GM12891 (cell line): ENCODE measurements at regions not wholly inside any gene's neighbourhood (a gene's known extent, or its start where the extent isn't known, plus 50 kb on each side); places are given as distances from the start of the nearest gene placed in this dataset.

Experiments used
- PAX5 ChIP-seq: IDR thresholded peaks from 2 replicates; pipeline ENCODE4 v1.6.1; 2011; ENCODE audit warnings: low read length, moderate library complexity, mild to moderate bottlenecking; ENCODE audit not compliant: insufficient read depth, severe bottlenecking
- POLR2A ChIP-seq: IDR thresholded peaks from 2 replicates; pipeline ENCODE4 v1.6.1; 2011; ENCODE audit warnings: low read depth, low read length, control low read depth
- POLR2AphosphoS5 ChIP-seq: IDR thresholded peaks from 2 replicates; pipeline ENCODE4 v1.6.1; 2011; ENCODE audit warnings: low read depth, low read length, control low read depth
- POU2F2 ChIP-seq: IDR thresholded peaks from 2 replicates; pipeline ENCODE4 v1.6.1; 2011; ENCODE audit warnings: low read depth, mild to moderate bottlenecking, control low read depth, low read length, moderate library complexity
- SPI1 ChIP-seq: IDR thresholded peaks from 2 replicates; pipeline ENCODE4 v1.6.1; 2011; ENCODE audit warnings: low read depth, low read length, control low read depth

- TF ChIP-seq POLR2A (no peak), POLR2AphosphoS5 (no peak), SPI1 (no peak), POU2F2 (no peak), PAX5 (no peak)
Measured at GRCh38 chr18:10197097-10197496, 257.3 kb upstream of the APCDD1 start.
